ENCODE measurements at regions not wholly inside any gene's neighbourhood (a gene's known extent, or its start where the extent isn't known, plus 50 kb on each side); places are given as distances from the start of the nearest gene placed in this dataset.

- DNase-seq, result no peak
- no peak overlapping the region for H3K27ac ChIP-seq
- in situ Hi-C loops (cut with HindIII; ENCODE audit: low pct_ligation_motif_present, low sequenced_read_pairs), result no loop called here
- H3K36me3 ChIP-seq (replicated peaks), result no peaks in the 10 kb centered on the region
- no peak overlapping the region for H3K4me3 ChIP-seq (ENCODE audit: low read depth, low read length)
- H3K27me3 ChIP-seq (replicated peaks), result no peaks in the 10 kb centered on the region
- TF ChIP-seq CTCF (IDR thresholded peaks at IDR 0.05; ENCODE audit: low read depth, low read length, missing control alignments), result no peak
Observed at GRCh38 chr15:98121957-98122356, 161.5 kb downstream of the ARRDC4 start.

- H3K27me3 ChIP-seq (replicated peaks), result no peaks in the 10 kb centered on the region
- in situ Hi-C loops (cut with HindIII; ENCODE audit: low pct_ligation_motif_present, low sequenced_read_pairs), result no loop called here
- DNase-seq, result no peak
- no peaks in the 10 kb centered on the region for H3K36me3 ChIP-seq (replicated peaks)
- no peak overlapping the region for H3K27ac ChIP-seq
- no peak for TF ChIP-seq CTCF (IDR thresholded peaks at IDR 0.05; ENCODE audit: low read depth, low read length, missing control alignments)
- H3K4me3 ChIP-seq (ENCODE audit: low read depth, low read length), result no peak overlapping the region
Observed at GRCh38 chr15:98123297-98123696, 162.8 kb downstream of the ARRDC4 start.

GRCh38 chr15:98123834-98124233, 163.3 kb downstream of the ARRDC4 start:
- H3K27ac ChIP-seq, result no peak overlapping the region

GRCh38 chr15:98124581-98124980, 164.1 kb downstream of the ARRDC4 start:
- H3K4me3 ChIP-seq (ENCODE audit: low read depth, low read length), result no peak overlapping the region
- no peaks in the 10 kb centered on the region for H3K36me3 ChIP-seq (replicated peaks)
- no peak for DNase-seq
- no peak for TF ChIP-seq CTCF (IDR thresholded peaks at IDR 0.05; ENCODE audit: low read depth, low read length, missing control alignments)
- in situ Hi-C loops (cut with HindIII; ENCODE audit: low pct_ligation_motif_present, low sequenced_read_pairs), result no loop called here
- no peaks in the 10 kb centered on the region for H3K27me3 ChIP-seq (replicated peaks)
- H3K27ac ChIP-seq, result no peak overlapping the region

More at GRCh38 chr15:98123834-98124233, 163.3 kb downstream of the ARRDC4 start:
- no peak for TF ChIP-seq CTCF (IDR thresholded peaks at IDR 0.05; ENCODE audit: low read depth, low read length, missing control alignments)
- Histone ChIP-seq H3K4me3 (ENCODE audit: low read depth, low read length) (no peak overlapping the region), H3K36me3 (replicated peaks) (no peaks in the 10 kb centered on the region), H3K27me3 (replicated peaks) (no peaks in the 10 kb centered on the region)
- in situ Hi-C loops (cut with HindIII; ENCODE audit: low pct_ligation_motif_present, low sequenced_read_pairs), result no loop called here
- DNase-seq, result no peak

GRCh38 chr15:98126326-98127085, 166.0 kb downstream of the ARRDC4 start:
- H3K4me3 ChIP-seq (ENCODE audit: low read depth, low read length), result no peak overlapping the region
- no peaks in the 10 kb centered on the region for H3K36me3 ChIP-seq (replicated peaks)
- no peak for TF ChIP-seq CTCF (IDR thresholded peaks at IDR 0.05; ENCODE audit: low read depth, low read length, missing control alignments)
- no peaks in the 10 kb centered on the region for H3K27me3 ChIP-seq (replicated peaks)
- no peak for DNase-seq
- in situ Hi-C loops (cut with HindIII; ENCODE audit: low pct_ligation_motif_present, low sequenced_read_pairs), result no loop called here
- H3K27ac ChIP-seq, result no peak overlapping the region

- Histone ChIP-seq H3K36me3 (replicated peaks) (no peaks in the 10 kb centered on the region), H3K4me3 (ENCODE audit: low read depth, low read length) (no peak overlapping the region), H3K27ac (no peak overlapping the region), H3K27me3 (replicated peaks) (no peaks in the 10 kb centered on the region)
- in situ Hi-C loops (cut with HindIII; ENCODE audit: low pct_ligation_motif_present, low sequenced_read_pairs), result no loop called here
- TF ChIP-seq CTCF (IDR thresholded peaks at IDR 0.05; ENCODE audit: low read depth, low read length, missing control alignments), result no peak
- DNase-seq, result no peak
Observed at GRCh38 chr15:98127586-98127985, 167.1 kb downstream of the ARRDC4 start.
